ENCODE measurements at regions not wholly inside any gene's neighbourhood (a gene's known extent, or its start where the extent isn't known, plus 50 kb on each side); places are given as distances from the start of the nearest gene placed in this dataset.

- TF ChIP-seq CTCF (IDR thresholded peaks at IDR 0.05; ENCODE audit: low read depth, low read length, poor library complexity, severe bottlenecking) (no peak), EZH2phosphoT487 (IDR thresholded peaks at IDR 0.05; ENCODE audit: borderline replicate concordance, low read length) (no peak)
These were observed 133.0 kb upstream of the C1QTNF7 start for GRCh38 chr4:15294832-15295231.

All from DOHH2 (cell line).